Glutamatergic neuron (in vitro differentiated cells): ENCODE measurements at regions not wholly inside any gene's neighbourhood (a gene's known extent, or its start where the extent isn't known, plus 50 kb on each side); places are given as distances from the start of the nearest gene placed in this dataset.

Experiments used
- DNase-seq: peaks from one replicate; pipeline ENCODE4 v3.0.0; 2022
- H3K27ac Mint-ChIP-seq: one replicate; pipeline ENCODE4 v1.8.0; 2020; ENCODE audit warnings: mild to moderate bottlenecking, mixed read lengths, inconsistent platforms; ENCODE audit not compliant: unreplicated experiment
- H3K27me3 Mint-ChIP-seq: one replicate; pipeline ENCODE4 v1.8.0; 2020; ENCODE audit warnings: mild to moderate bottlenecking, moderate library complexity, mixed read lengths, inconsistent platforms; ENCODE audit not compliant: unreplicated experiment
- H3K36me3 Mint-ChIP-seq: one replicate; pipeline ENCODE4 v1.8.0; 2020; ENCODE audit warnings: mild to moderate bottlenecking, mixed read lengths, inconsistent platforms; ENCODE audit not compliant: unreplicated experiment
- H3K4me1 Mint-ChIP-seq: one replicate; pipeline ENCODE4 v1.8.0; 2020; ENCODE audit warnings: mild to moderate bottlenecking, low read depth, mixed read lengths, inconsistent platforms; ENCODE audit not compliant: unreplicated experiment
- H3K4me3 Mint-ChIP-seq: one replicate; pipeline ENCODE4 v1.8.0; 2020; ENCODE audit warnings: mild to moderate bottlenecking, mixed read lengths, inconsistent platforms; ENCODE audit not compliant: unreplicated experiment
- H3K9me3 Mint-ChIP-seq: one replicate; pipeline ENCODE4 v1.8.0; 2020; ENCODE audit warnings: mild to moderate bottlenecking, moderate library complexity, mixed read lengths, inconsistent platforms; ENCODE audit not compliant: unreplicated experiment
- TF ChIP-seq, protein P1 (sequence below): fragments of 200-600 bp; sonication (generic); IDR thresholded peaks from one replicate; pipeline ENCODE4 v1.5.0; 2021; ENCODE audit not compliant: partially characterized antibody, unreplicated experiment

DNA sequence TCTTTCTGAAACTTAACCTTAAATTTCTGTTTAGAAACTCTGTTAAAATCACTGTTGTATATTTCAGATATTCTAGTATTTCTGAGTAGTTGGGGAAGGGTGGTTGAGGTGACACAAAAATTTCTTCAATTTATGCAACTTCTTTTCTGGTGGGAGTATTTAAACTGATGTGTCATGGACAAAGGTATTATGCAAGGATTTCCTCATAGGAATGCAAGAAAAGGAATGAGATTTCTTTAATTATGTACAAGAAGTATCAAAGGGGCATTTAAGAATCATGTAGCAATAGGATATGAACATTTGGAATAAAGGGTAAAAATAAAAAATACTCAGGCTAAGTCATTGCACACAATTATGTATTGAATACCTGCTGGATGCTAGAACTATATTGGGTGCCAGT is 575.8 kb upstream of the KLF12 start:
- TF ChIP-seq, protein P1, sequence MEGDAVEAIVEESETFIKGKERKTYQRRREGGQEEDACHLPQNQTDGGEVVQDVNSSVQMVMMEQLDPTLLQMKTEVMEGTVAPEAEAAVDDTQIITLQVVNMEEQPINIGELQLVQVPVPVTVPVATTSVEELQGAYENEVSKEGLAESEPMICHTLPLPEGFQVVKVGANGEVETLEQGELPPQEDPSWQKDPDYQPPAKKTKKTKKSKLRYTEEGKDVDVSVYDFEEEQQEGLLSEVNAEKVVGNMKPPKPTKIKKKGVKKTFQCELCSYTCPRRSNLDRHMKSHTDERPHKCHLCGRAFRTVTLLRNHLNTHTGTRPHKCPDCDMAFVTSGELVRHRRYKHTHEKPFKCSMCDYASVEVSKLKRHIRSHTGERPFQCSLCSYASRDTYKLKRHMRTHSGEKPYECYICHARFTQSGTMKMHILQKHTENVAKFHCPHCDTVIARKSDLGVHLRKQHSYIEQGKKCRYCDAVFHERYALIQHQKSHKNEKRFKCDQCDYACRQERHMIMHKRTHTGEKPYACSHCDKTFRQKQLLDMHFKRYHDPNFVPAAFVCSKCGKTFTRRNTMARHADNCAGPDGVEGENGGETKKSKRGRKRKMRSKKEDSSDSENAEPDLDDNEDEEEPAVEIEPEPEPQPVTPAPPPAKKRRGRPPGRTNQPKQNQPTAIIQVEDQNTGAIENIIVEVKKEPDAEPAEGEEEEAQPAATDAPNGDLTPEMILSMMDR, result no peak
- Mint-ChIP-seq H3K4me1 (peaks cover 5% of the 10 kb centered on the region), H3K4me3 (no peak overlapping the region), H3K27me3 (peaks cover 3% of the 10 kb centered on the region), H3K36me3 (peaks cover 11% of the 10 kb centered on the region), H3K9me3 (peaks cover 6% of the 10 kb centered on the region), H3K27ac (no peak overlapping the region)
- DNase-seq, result no peak

DNA sequence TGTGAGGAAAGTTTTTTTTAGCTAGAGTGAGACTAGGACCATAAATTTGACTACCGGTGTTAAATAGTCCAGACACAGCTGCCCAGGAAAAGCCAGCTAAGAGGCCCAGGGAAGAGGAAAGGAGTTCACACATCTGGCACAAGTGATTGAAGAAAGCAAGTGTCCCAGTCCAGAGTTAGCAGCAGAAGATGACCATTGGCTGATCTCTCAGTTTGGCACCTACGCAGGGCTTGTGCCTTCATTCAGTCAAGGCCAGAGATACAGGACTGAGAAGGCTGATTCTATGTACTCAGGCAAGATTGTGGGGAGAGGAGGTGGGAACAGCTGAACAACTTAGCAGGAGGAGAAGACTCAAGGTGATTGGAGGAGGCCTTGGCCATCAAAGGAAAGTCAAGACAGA is 575.0 kb upstream of the KLF12 start:
- peaks cover 6% of the 10 kb centered on the region for H3K9me3 Mint-ChIP-seq
- no peak overlapping the region for H3K4me3 Mint-ChIP-seq
- H3K27ac Mint-ChIP-seq, result no peak overlapping the region
- H3K36me3 Mint-ChIP-seq, result peaks cover 11% of the 10 kb centered on the region
- no peak for DNase-seq
- H3K27me3 Mint-ChIP-seq, result peaks cover 3% of the 10 kb centered on the region
- TF ChIP-seq, protein P1, result no peak
- peaks cover 5% of the 10 kb centered on the region for H3K4me1 Mint-ChIP-seq

DNA sequence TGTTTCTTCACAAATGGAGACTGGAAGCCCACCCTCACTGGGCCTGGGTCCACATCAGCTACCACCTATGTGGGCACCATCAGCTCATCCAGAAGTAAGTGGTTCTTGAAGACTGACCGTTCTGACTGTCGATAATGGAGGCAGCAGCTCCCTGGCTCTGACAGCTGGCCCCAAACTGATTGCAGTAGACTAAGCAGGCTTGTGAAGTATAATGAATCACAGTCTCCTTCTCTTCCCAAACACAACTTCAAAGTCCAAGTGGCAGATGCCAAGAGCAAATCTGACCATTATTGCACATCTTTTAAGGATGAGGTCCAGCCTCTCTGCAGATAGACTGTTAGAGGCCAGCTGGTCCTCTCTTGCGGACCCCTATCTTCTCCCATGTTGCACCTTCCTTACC is 574.4 kb upstream of the KLF12 start:
- no peak for DNase-seq
- Mint-ChIP-seq H3K4me1 (peaks cover 5% of the 10 kb centered on the region), H3K4me3 (no peak overlapping the region), H3K36me3 (peaks cover 8% of the 10 kb centered on the region), H3K9me3 (peaks cover 6% of the 10 kb centered on the region), H3K27ac (no peak overlapping the region), H3K27me3 (peaks cover 3% of the 10 kb centered on the region)
- TF ChIP-seq, protein P1, result no peak

DNA sequence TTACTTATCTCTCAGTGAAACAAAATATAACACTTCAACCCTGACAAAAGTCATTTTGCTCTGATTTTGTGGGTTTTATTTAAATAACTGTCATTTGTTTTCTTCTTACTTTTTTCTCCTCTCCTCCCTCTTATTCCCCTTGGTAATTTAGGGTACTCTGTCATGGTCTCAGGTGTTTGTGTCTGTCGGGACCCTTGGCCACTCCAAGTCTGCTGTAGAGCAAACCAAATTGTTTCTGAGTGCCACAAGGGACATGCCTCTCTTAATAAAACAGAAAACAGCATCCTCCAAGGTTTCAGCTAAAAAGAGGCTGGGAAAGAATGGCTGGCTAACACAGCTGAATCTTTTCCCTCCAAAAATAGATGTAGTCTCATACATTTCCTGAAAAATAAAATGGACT is 573.1 kb upstream of the KLF12 start:
- Mint-ChIP-seq H3K27ac (no peak overlapping the region), H3K4me1 (peaks cover 5% of the 10 kb centered on the region), H3K4me3 (no peak overlapping the region), H3K36me3 (peaks cover 5% of the 10 kb centered on the region), H3K27me3 (peaks cover 4% of the 10 kb centered on the region), H3K9me3 (peaks cover 5% of the 10 kb centered on the region)
- DNase-seq, result peak; percentile 19
- TF ChIP-seq, protein P1, result no peak

DNA sequence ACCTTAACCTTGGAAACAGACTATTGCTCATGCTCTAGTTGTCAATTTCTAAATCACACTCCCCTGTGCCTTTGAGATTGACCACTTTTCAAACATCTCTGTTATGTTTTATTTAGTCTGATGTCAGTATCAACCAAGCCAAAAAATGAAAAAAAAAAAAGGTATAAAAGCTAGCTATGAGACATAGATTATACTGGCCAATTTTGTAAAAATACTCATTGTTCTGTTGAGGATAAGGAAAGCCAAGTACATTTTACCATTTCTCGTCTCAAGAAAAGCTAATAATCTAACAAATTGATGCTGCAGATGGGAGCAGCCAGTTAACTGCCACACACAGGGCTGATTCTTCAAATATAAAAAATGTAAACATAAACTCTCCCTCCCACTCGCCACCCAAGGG is 572.6 kb upstream of the KLF12 start:
- DNase-seq, result no peak
- H3K27ac Mint-ChIP-seq, result no peak overlapping the region
- H3K4me3 Mint-ChIP-seq, result no peak overlapping the region
- TF ChIP-seq, protein P1, result no peak
- peaks cover 5% of the 10 kb centered on the region for H3K9me3 Mint-ChIP-seq
- peaks cover 5% of the 10 kb centered on the region for H3K36me3 Mint-ChIP-seq
- peaks cover 4% of the 10 kb centered on the region for H3K27me3 Mint-ChIP-seq
- H3K4me1 Mint-ChIP-seq, result peaks cover 5% of the 10 kb centered on the region
